ENCODE measurements at regions not wholly inside any gene's neighbourhood (a gene's known extent, or its start where the extent isn't known, plus 50 kb on each side); places are given as distances from the start of the nearest gene placed in this dataset.
"Not testable (repeated sequence)": the region's sequence is repeated elsewhere in the genome, so short reads cannot be mapped to it uniquely, and the experiment has no call there.

GRCh38 chrX:3177851-3178250 lies 136.6 kb downstream of the ARSF start:
- no peak overlapping the region for H3K4me2 ChIP-seq
- TF ChIP-seq, protein P1, sequence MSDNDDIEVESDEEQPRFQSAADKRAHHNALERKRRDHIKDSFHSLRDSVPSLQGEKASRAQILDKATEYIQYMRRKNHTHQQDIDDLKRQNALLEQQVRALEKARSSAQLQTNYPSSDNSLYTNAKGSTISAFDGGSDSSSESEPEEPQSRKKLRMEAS (IDR thresholded peaks at IDR 0.05), result no peak
- no peak for TF ChIP-seq ZSCAN20 (CRISPR knock-in tag; IDR thresholded peaks at IDR 0.05)
- TF ChIP-seq, protein P2, sequence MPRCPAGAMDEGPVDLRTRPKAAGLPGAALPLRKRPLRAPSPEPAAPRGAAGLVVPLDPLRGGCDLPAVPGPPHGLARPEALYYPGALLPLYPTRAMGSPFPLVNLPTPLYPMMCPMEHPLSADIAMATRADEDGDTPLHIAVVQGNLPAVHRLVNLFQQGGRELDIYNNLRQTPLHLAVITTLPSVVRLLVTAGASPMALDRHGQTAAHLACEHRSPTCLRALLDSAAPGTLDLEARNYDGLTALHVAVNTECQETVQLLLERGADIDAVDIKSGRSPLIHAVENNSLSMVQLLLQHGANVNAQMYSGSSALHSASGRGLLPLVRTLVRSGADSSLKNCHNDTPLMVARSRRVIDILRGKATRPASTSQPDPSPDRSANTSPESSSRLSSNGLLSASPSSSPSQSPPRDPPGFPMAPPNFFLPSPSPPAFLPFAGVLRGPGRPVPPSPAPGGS (IDR thresholded peaks at IDR 0.05), result no peak
- no peak for TF ChIP-seq NR3C1 (IDR thresholded peaks at IDR 0.05)
- no peak for TF ChIP-seq BHLHE40 (IDR thresholded peaks at IDR 0.05; ENCODE audit: low read depth, low read length)
- no peak for TF ChIP-seq RARB (CRISPR knock-in tag; IDR thresholded peaks at IDR 0.05)
- no peak for TF ChIP-seq HEYL (CRISPR knock-in tag; IDR thresholded peaks at IDR 0.05)
- TF ChIP-seq, protein P3, sequence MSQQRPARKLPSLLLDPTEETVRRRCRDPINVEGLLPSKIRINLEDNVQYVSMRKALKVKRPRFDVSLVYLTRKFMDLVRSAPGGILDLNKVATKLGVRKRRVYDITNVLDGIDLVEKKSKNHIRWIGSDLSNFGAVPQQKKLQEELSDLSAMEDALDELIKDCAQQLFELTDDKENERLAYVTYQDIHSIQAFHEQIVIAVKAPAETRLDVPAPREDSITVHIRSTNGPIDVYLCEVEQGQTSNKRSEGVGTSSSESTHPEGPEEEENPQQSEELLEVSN (IDR thresholded peaks at IDR 0.05; ENCODE audit: borderline replicate concordance, low read depth), result no peak
- TF ChIP-seq ZFP36 (IDR thresholded peaks at IDR 0.05; ENCODE audit: borderline replicate concordance, partially characterized antibody), result no peak
- ChIA-PET POLR2A (no interaction called here), CTCF (no interaction called here)
- no peaks in the 10 kb centered on the region for H3K9me3 ChIP-seq
- DNase-seq (ENCODE audit: low read depth in 1 of 2, low spot score in 1 of 2) (no peak), ATAC-seq (no peak), FAIRE-seq (peak; percentile 49)
- WGBS (ENCODE audit: missing lambda C conversion rate), result 11% methylated on average over 4 of the region's 4 CpGs
- no peaks in the 10 kb centered on the region for H3K4me1 ChIP-seq
- no peak overlapping the region for H3K27ac ChIP-seq
- no peak overlapping the region for H3K4me3 ChIP-seq

DNA sequence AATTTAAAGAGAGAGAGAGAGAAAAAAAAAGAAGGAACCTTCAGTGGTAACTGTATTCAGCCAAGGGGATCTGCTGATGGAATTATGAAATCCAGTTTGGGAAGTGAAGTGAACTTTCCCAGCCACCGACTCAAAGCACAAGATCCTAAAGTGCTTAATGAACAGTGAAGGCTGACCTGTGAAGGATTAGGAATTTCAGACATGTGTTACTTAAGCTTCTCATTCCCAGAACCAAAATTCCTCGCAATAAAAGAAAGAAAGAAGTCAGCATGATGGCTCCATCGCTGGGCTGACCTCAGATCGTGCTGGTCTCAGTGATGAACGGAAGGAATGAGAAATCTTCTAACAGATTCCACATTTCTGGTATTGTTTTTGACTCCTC lies 135.2 kb downstream of the ARSF start:
- ChIA-PET CTCF (no interaction called here), POLR2A (no interaction called here)
- no peak for TF ChIP-seq SREBF2 (IDR thresholded peaks at IDR 0.05)
- no peak for TF ChIP-seq ZFP36 (IDR thresholded peaks at IDR 0.05; ENCODE audit: borderline replicate concordance, partially characterized antibody)
- TF ChIP-seq, protein P3 (IDR thresholded peaks at IDR 0.05; ENCODE audit: borderline replicate concordance, low read depth), result no peak
- TF ChIP-seq NR3C1 (IDR thresholded peaks at IDR 0.05), result no peak
- no peak for TF ChIP-seq EHMT2 (IDR thresholded peaks at IDR 0.05; ENCODE audit: low read depth)
- TF ChIP-seq HES2 (IDR thresholded peaks at IDR 0.05), result no peak
- TF ChIP-seq, protein P2 (IDR thresholded peaks at IDR 0.05), result no peak
- no peak for TF ChIP-seq FOXS1 (CRISPR knock-in tag; IDR thresholded peaks at IDR 0.05)
- Histone ChIP-seq H3K4me2 (peak overlapping the region; percentile 30; the same call in 1 of the 3 replicates), H3K27ac (no peak overlapping the region), H3K4me1 (no peaks in the 10 kb centered on the region), H3K4me3 (no peak overlapping the region), H3K9me3 (no peaks in the 10 kb centered on the region)
- no peak for FAIRE-seq
- ATAC-seq, result no peak
- 22% methylated on average over 5 of the region's 5 CpGs for WGBS (ENCODE audit: missing lambda C conversion rate)
- no peak for DNase-seq (ENCODE audit: low read depth in 1 of 2, low spot score in 1 of 2)

DNA sequence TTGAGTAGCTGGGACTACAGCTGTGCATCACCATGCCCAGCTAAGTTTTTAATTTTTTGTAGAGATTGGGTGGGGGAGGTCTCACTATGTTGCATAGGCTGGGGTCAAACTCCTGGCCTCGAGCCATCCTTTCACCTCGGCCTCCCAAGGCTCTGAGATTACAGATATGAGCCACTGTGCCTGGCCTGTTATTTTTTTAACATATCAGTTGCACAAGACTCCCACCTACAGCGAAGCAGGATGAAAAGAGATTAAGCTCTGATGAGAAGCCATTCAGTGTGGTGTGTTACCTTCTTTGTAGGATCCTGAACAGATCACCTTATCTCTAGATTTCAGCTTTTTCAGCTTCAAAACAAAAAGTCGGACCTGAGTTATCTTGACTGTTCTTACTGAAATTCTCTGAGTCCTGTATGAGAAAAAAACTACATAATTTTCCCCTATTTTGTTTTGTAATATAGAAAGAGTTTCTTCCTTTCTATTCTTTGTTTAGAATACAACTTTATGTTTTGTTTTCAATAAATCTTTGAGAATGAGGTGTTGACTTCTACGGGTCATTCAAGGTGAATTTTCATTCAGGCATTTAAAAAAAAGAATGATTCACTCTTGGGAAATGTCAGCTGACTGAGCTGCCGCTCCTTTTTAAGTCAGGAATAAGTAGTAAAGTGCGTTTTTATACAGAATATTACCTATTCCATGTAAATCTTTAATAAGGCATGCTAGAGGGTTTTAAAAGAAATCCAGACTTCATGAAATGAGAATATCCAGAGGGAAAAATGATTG lies 134.6 kb downstream of the ARSF start:
- Histone ChIP-seq H3K4me3 (no peak overlapping the region), H3K4me1 (no peaks in the 10 kb centered on the region), H3K4me2 (peak overlapping the region; percentile 30; the same call in 1 of the 3 replicates), H3K9me3 (no peaks in the 10 kb centered on the region), H3K27ac (no peak overlapping the region)
- CTCF ChIA-PET, result no interaction called here
- POLR2A ChIA-PET, result no interaction called here
- WGBS (ENCODE audit: missing lambda C conversion rate), result 6% methylated on average over 7 of the region's 7 CpGs
- DNase-seq (ENCODE audit: low read depth in 1 of 2, low spot score in 1 of 2) (no peak), ATAC-seq (no peak), FAIRE-seq (peak; percentile 82)
- TF ChIP-seq, protein P4, sequence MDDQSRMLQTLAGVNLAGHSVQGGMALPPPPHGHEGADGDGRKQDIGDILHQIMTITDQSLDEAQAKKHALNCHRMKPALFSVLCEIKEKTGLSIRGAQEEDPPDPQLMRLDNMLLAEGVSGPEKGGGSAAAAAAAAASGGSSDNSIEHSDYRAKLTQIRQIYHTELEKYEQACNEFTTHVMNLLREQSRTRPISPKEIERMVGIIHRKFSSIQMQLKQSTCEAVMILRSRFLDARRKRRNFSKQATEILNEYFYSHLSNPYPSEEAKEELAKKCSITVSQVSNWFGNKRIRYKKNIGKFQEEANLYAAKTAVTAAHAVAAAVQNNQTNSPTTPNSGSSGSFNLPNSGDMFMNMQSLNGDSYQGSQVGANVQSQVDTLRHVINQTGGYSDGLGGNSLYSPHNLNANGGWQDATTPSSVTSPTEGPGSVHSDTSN (IDR thresholded peaks at IDR 0.05), result no peak
- TF ChIP-seq ZFP36 (IDR thresholded peaks at IDR 0.05; ENCODE audit: borderline replicate concordance, partially characterized antibody), result no peak
- no peak for TF ChIP-seq HES2 (IDR thresholded peaks at IDR 0.05)
- no peak for TF ChIP-seq FOSB (CRISPR knock-in tag; IDR thresholded peaks at IDR 0.05)
- TF ChIP-seq HEYL (CRISPR knock-in tag; IDR thresholded peaks at IDR 0.05), result no peak
- TF ChIP-seq RARB (CRISPR knock-in tag; IDR thresholded peaks at IDR 0.05), result no peak

DNA sequence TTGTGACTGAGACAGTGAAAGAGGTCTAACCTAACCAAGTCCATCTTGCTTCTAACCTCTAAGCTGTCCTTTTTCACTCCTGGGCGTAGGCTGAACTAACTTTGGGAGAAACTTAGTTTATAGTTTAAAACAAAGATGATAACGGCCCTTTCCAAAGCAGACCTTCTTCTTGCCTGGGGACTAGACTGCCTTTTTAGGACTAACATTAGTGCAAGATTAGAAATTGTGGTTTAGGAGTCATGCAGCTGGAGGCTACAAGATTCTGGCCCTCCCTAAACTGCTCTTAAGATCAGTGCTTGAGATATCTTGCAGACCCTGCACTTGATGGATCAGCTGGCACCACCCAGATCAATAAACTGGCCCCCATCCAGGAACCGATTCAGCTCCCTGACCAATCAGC lies 130.9 kb downstream of the ARSF start:
- H3K4me1 ChIP-seq; POLR2A ChIA-PET; CTCF ChIA-PET; DNase-seq (ENCODE audit: low read depth in 1 of 2, low spot score in 1 of 2); H3K27ac ChIP-seq; H3K4me2 ChIP-seq; ATAC-seq; H3K9me3 ChIP-seq; H3K4me3 ChIP-seq; FAIRE-seq: not testable (repeated sequence)
- WGBS (ENCODE audit: missing lambda C conversion rate), result 2% methylated on average over 3 of the region's 3 CpGs

All from A549 (cell line).